MM.1S (cell line): ENCODE measurements at regions not wholly inside any gene's neighbourhood (a gene's known extent, or its start where the extent isn't known, plus 50 kb on each side); places are given as distances from the start of the nearest gene placed in this dataset.

Source experiments
- DNase-seq: peaks from one replicate; pipeline ENCODE4 v3.0.0-alpha.2; 2015
- H2AFZ ChIP-seq: fragments of 300-600 bp; sonication (generic); 2 replicates; pipeline ENCODE4 v1.6.0; 2016; ENCODE audit warnings: antibody characterized with exemption, low read length
- H3F3A ChIP-seq: fragments of 300-600 bp; sonication (generic); 2 replicates; pipeline ENCODE4 v1.6.1; 2016; ENCODE audit warnings: mild to moderate bottlenecking, antibody characterized with exemption, low read length, moderate library complexity, mixed read lengths; ENCODE audit not compliant: insufficient read depth
- H3K27ac ChIP-seq: fragments of 300-600 bp; sonication (generic); 2 replicates; pipeline ENCODE4 v1.5.1; 2016; ENCODE audit warnings: mild to moderate bottlenecking, low read length
- H3K27me3 ChIP-seq: fragments of 300-600 bp; sonication (generic); replicated peaks from 2 replicates; pipeline ENCODE4 v1.6.0; 2016; ENCODE audit warnings: low read length; ENCODE audit not compliant: insufficient read depth
- H3K36me3 ChIP-seq: fragments of 300-600 bp; sonication (generic); replicated peaks from 2 replicates; pipeline ENCODE4 v1.6.1; 2016; ENCODE audit warnings: mild to moderate bottlenecking, low read length, mixed read lengths; ENCODE audit not compliant: insufficient read depth
- H3K4me1 ChIP-seq: fragments of 300-600 bp; sonication (generic); 2 replicates; pipeline ENCODE4 v1.6.1; 2016; ENCODE audit warnings: low read length, mixed read lengths
- H3K4me2 ChIP-seq: fragments of 300-600 bp; sonication (generic); 2 replicates; pipeline ENCODE4 v1.6.0; 2016; ENCODE audit warnings: low read depth, low read length
- H3K4me3 ChIP-seq: fragments of 300-600 bp; sonication (generic); 2 replicates; pipeline ENCODE4 v1.5.1; 2016; ENCODE audit warnings: low read length, mixed read lengths
- H3K79me2 ChIP-seq: fragments of 300-600 bp; sonication (generic); 2 replicates; pipeline ENCODE4 v1.6.1; 2016; ENCODE audit warnings: mixed run types, low read length, mixed read lengths
- H3K9ac ChIP-seq: fragments of 300-600 bp; sonication (generic); 2 replicates; pipeline ENCODE4 v1.6.1; 2016; ENCODE audit warnings: low read length, mixed read lengths
- H3K9me2 ChIP-seq: fragments of 300-600 bp; sonication (generic); replicated peaks from 2 replicates; pipeline ENCODE4 v1.6.1; 2016; ENCODE audit warnings: mild to moderate bottlenecking, low read length, mixed read lengths; ENCODE audit not compliant: insufficient read depth
- H3K9me3 ChIP-seq: fragments of 300-600 bp; sonication (generic); replicated peaks from 2 replicates; pipeline ENCODE4 v1.6.1; 2016; ENCODE audit warnings: mild to moderate bottlenecking, low read length, mixed read lengths; ENCODE audit not compliant: insufficient read depth
- H4K20me1 ChIP-seq: fragments of 300-600 bp; sonication (generic); 2 replicates; pipeline ENCODE4 v1.6.1; 2016; ENCODE audit warnings: mild to moderate bottlenecking, low read length, moderate library complexity, mixed read lengths; ENCODE audit not compliant: insufficient read depth
- EZH2 ChIP-seq: fragments of 300-600 bp; sonication (generic); optimal IDR thresholded peaks from 2 replicates; pipeline ENCODE3; 2017; ENCODE audit warnings: low read depth, mild to moderate bottlenecking, antibody characterized with exemption, low read length, mixed read lengths
- EZH2phosphoT487 ChIP-seq: fragments of 300-600 bp; sonication (generic); IDR thresholded peaks from 2 replicates; pipeline ENCODE4 v1.6.1; 2018; ENCODE audit warnings: antibody characterized with exemption, low read length
- TF ChIP-seq, protein P1 (sequence below): fragments of 300-600 bp; sonication (generic); IDR thresholded peaks from 2 replicates; pipeline ENCODE4 v1.5.1; 2016; ENCODE audit warnings: antibody characterized with exemption, low read length, mixed read lengths

DNA sequence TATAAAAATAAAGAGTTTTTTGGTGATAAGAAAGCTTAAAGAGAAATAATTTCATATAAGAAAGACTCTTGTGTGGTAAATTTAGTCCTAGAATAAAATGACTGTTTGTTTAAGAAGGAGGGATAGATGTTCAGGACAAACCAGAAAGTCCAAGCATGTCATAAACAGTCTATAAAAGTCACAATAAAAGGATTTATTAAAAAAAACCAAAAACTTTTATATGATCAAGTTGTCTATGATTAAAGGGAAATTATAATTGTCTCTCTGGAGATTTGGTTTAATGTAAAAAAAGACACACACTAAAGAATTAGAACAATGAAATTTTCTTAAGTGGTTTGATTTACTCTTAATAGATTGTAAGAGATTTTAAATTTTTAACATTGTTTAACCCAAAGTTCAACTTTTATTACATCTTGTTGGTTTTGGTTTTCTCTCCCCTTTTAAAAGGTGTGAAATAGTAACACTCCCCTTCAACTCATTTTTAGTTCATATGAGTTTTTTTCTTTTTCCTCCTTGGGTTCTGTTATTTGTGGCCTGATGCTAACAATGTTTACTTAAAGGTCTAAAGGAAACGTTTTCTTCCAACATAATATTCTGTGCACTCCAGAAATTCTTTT is 89.7 kb downstream of the PDHA2 start:
- Histone ChIP-seq H3K4me1 (no peaks in the 10 kb centered on the region), H3K79me2 (no peaks in the 10 kb centered on the region), H3K9ac (no peak overlapping the region), H3K9me2 (no peaks in the 10 kb centered on the region), H2AFZ (no peak overlapping the region), H3K4me2 (no peak overlapping the region), H3K9me3 (no peaks in the 10 kb centered on the region), H3K36me3 (no peaks in the 10 kb centered on the region), H3K27me3 (no peaks in the 10 kb centered on the region), H3K4me3 (no peak overlapping the region), H3F3A (no peaks in the 10 kb centered on the region), H3K27ac (no peak overlapping the region), H4K20me1 (no peaks in the 10 kb centered on the region)
- TF ChIP-seq EZH2phosphoT487 (no peak), EZH2 (no peak)
- TF ChIP-seq, protein P1, sequence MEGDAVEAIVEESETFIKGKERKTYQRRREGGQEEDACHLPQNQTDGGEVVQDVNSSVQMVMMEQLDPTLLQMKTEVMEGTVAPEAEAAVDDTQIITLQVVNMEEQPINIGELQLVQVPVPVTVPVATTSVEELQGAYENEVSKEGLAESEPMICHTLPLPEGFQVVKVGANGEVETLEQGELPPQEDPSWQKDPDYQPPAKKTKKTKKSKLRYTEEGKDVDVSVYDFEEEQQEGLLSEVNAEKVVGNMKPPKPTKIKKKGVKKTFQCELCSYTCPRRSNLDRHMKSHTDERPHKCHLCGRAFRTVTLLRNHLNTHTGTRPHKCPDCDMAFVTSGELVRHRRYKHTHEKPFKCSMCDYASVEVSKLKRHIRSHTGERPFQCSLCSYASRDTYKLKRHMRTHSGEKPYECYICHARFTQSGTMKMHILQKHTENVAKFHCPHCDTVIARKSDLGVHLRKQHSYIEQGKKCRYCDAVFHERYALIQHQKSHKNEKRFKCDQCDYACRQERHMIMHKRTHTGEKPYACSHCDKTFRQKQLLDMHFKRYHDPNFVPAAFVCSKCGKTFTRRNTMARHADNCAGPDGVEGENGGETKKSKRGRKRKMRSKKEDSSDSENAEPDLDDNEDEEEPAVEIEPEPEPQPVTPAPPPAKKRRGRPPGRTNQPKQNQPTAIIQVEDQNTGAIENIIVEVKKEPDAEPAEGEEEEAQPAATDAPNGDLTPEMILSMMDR = no peak
- DNase-seq = no peak

DNA sequence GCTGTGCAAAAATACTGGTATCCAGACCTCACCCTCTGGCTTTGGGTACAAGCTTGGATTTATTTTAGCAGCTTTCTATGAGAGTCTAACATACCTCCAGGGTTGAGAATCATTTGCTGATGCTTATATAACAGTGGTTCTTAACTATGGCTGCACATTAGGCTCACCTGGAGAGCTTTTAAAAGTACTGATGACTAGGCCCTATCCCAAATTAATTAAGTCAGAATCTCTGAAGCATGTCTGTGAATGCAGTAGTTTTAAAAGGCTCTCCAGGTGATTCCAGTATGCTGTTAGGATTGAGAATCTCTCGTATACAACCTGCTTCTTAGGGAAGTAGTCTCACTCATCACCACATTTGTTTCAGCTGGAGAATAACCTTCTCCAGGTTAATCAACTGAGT is 99.2 kb downstream of the PDHA2 start:
- H3K27me3 ChIP-seq = no peaks in the 10 kb centered on the region
- H3K4me1 ChIP-seq = no peaks in the 10 kb centered on the region
- no peaks in the 10 kb centered on the region for H3K79me2 ChIP-seq
- H3K27ac ChIP-seq = no peak overlapping the region
- H3K9ac ChIP-seq = no peak overlapping the region
- no peaks in the 10 kb centered on the region for H3K9me3 ChIP-seq
- no peaks in the 10 kb centered on the region for H3K9me2 ChIP-seq
- H3K4me2 ChIP-seq = no peak overlapping the region
- no peaks in the 10 kb centered on the region for H4K20me1 ChIP-seq
- no peaks in the 10 kb centered on the region for H3F3A ChIP-seq
- TF ChIP-seq EZH2 = no peak
- TF ChIP-seq, protein P1 = no peak
- TF ChIP-seq EZH2phosphoT487 = no peak
- DNase-seq = no peak
- H2AFZ ChIP-seq = no peak overlapping the region
- H3K36me3 ChIP-seq = no peaks in the 10 kb centered on the region
- H3K4me3 ChIP-seq = no peak overlapping the region

DNA sequence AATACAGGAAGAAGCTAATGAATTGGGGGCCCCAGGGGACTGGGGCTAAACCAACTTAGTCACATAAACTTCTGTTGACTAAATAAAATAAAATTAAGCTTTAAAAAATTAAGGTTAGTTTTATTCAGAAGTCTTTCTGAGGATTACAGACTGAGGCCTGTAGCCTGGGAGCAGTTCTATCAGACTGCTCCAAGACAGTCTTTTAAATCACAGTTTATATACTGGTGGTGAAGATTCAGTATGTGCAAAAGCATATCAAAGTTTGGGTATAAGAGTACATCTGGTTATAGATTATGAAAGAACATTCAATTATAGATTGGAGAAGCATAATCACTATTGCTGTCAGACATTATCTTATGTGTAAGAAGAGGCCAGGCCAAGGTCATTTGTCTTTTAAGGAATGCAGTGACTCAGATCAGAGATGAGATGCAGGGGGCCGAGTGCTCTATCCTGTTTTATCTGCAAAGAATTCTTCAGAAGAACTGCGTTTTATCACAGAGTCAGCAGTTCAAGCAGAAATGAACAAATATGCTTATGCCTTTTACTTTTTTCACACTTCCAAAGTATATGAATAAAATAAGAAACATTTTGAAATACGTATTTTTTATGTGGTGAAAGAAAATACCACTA is 109.4 kb downstream of the PDHA2 start:
- H2AFZ ChIP-seq = no peak overlapping the region
- H3K79me2 ChIP-seq = no peaks in the 10 kb centered on the region
- no peak overlapping the region for H3K4me2 ChIP-seq
- no peaks in the 10 kb centered on the region for H3F3A ChIP-seq
- no peak overlapping the region for H3K9ac ChIP-seq
- H3K9me2 ChIP-seq = no peaks in the 10 kb centered on the region
- H3K4me3 ChIP-seq = no peak overlapping the region
- H3K36me3 ChIP-seq = no peaks in the 10 kb centered on the region
- no peak for DNase-seq
- TF ChIP-seq, protein P1 = no peak
- no peak for TF ChIP-seq EZH2
- no peak for TF ChIP-seq EZH2phosphoT487
- H3K9me3 ChIP-seq = no peaks in the 10 kb centered on the region
- H3K27ac ChIP-seq = no peak overlapping the region
- H3K27me3 ChIP-seq = no peaks in the 10 kb centered on the region
- H3K4me1 ChIP-seq = no peaks in the 10 kb centered on the region
- H4K20me1 ChIP-seq = no peaks in the 10 kb centered on the region
